ENCODE measurements at regions not wholly inside any gene's neighbourhood (a gene's known extent, or its start where the extent isn't known, plus 50 kb on each side); places are given as distances from the start of the nearest gene placed in this dataset.

DNA sequence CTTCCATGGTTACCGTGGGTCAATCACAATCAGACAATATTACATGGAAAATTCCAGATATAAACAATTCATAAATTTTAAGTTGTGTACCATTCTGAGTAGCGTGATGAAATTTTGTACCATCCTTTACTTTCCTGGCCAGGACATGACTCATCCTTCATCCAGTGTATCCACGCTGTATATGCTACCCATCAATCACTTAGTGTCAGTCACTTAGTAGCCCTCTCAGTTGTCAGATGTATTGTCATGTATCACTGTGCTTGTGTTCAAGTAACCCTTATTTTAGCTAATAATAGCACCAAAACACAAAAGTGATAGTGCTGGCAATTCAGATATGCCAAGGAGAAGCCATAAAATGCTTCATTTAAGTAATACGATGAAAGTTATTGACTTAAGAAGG is 282.6 kb downstream of the CPS1 start:
- DNase-seq (ENCODE audit: low spot score in 2 of 2), result no peak
- WGBS, 2 donors, result 82 to 88% methylated on average over 4 of the region's 4 CpGs
- TF ChIP-seq CTCF (IDR thresholded peaks at IDR 0.05) (no peak), EP300 (IDR thresholded peaks at IDR 0.05) (no peak), POLR2A (IDR thresholded peaks at IDR 0.05) (no peak)
- no peak overlapping the region for H3K4me3 ChIP-seq
- H3K27ac ChIP-seq, result no peak overlapping the region
- no peaks in the 10 kb centered on the region for H3K4me1 ChIP-seq
- H3K27me3 ChIP-seq, result no peaks in the 10 kb centered on the region
- H3K9me3 ChIP-seq, result no peaks in the 10 kb centered on the region
- H3K36me3 ChIP-seq, result no peaks in the 10 kb centered on the region

- Histone ChIP-seq H3K27me3 (no peaks in the 10 kb centered on the region), H3K9me3 (no peaks in the 10 kb centered on the region), H3K27ac (no peak overlapping the region), H3K4me1 (no peaks in the 10 kb centered on the region), H3K4me3 (no peak overlapping the region), H3K36me3 (no peaks in the 10 kb centered on the region)
- TF ChIP-seq CTCF (IDR thresholded peaks at IDR 0.05), result no peak
- no peak for TF ChIP-seq EP300 (IDR thresholded peaks at IDR 0.05)
- no peak for TF ChIP-seq POLR2A (IDR thresholded peaks at IDR 0.05)
- no peak for DNase-seq (ENCODE audit: low spot score in 2 of 2)
Observed at GRCh38 chr2:210839450-210839849, 283.1 kb downstream of the CPS1 start.

GRCh38 chr2:210842896-210843295 is 286.5 kb downstream of the CPS1 start:
- TF ChIP-seq POLR2A (IDR thresholded peaks at IDR 0.05) (no peak), CTCF (IDR thresholded peaks at IDR 0.05) (no peak), EP300 (IDR thresholded peaks at IDR 0.05) (no peak)
- no peaks in the 10 kb centered on the region for H3K36me3 ChIP-seq
- no peak for DNase-seq (ENCODE audit: low spot score in 2 of 2)
- no peak overlapping the region for H3K27ac ChIP-seq
- WGBS, 2 donors, result 77 to 78% methylated on average over 3 of the region's 3 CpGs
- no peak overlapping the region for H3K4me3 ChIP-seq
- no peaks in the 10 kb centered on the region for H3K9me3 ChIP-seq
- no peaks in the 10 kb centered on the region for H3K27me3 ChIP-seq
- no peaks in the 10 kb centered on the region for H3K4me1 ChIP-seq

DNA sequence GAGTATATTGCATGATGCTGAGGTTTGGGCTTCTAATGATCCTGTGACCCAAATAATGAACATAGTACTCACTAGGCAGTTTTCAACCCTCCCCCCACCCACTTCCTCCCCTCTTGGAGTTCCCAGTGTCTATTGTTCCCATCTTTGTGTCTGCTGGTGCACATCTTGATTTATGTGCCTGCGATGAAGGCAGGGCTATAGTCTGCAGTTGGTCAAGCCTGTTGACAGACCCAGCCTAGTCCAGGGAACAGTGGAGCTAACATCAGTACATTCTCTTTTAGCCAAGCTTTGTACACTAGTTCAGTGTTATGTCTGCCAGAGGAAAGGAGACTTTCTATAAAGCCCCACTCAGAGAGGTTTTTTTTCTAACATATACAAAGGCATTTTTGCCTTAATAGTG is 287.6 kb downstream of the CPS1 start:
- 50 to 65% methylated on average over 1 of the region's 1 CpG for WGBS, 2 donors
- Histone ChIP-seq H3K27me3 (no peaks in the 10 kb centered on the region), H3K9me3 (no peaks in the 10 kb centered on the region), H3K36me3 (no peaks in the 10 kb centered on the region), H3K27ac (no peak overlapping the region), H3K4me1 (no peaks in the 10 kb centered on the region), H3K4me3 (no peak overlapping the region)
- no peak for TF ChIP-seq CTCF (IDR thresholded peaks at IDR 0.05)
- TF ChIP-seq EP300 (IDR thresholded peaks at IDR 0.05), result no peak
- no peak for DNase-seq (ENCODE audit: low spot score in 2 of 2)

GRCh38 chr2:210859314-210859713 is 302.9 kb downstream of the CPS1 start:
- WGBS, 2 donors, result 65% methylated on average over 2 of the region's 2 CpGs
- Histone ChIP-seq H3K27ac (no peak overlapping the region), H3K4me1 (no peaks in the 10 kb centered on the region), H3K36me3 (no peaks in the 10 kb centered on the region), H3K9me3 (no peaks in the 10 kb centered on the region), H3K4me3 (no peak overlapping the region), H3K27me3 (no peaks in the 10 kb centered on the region)
- TF ChIP-seq CTCF (IDR thresholded peaks at IDR 0.05) (no peak), EP300 (IDR thresholded peaks at IDR 0.05) (no peak), POLR2A (IDR thresholded peaks at IDR 0.05) (no peak)
- DNase-seq (ENCODE audit: low spot score in 2 of 2), result no peak
